Gastrocnemius medialis (tissue), 4 donors: ENCODE measurements at regions not wholly inside any gene's neighbourhood (a gene's known extent, or its start where the extent isn't known, plus 50 kb on each side); places are given as distances from the start of the nearest gene placed in this dataset.

Experiments used
- ATAC-seq, 2 donors: fragments of 150-250 bp; one replicate each; pipeline ENCODE4 v1.9.1; 2016
- DNase-seq, 2 donors: peaks; one replicate each; pipeline ENCODE4 v3.0.0-alpha.2; 2019
- H3K27ac ChIP-seq, 4 donors: fragments of 200-600 bp; sonication (generic); 1 replicate in 1 of 4; 2 replicates in 3 of 4; pipeline ENCODE4 v1.5.1; 2016 to 2018; ENCODE audit warnings: mild to moderate bottlenecking in 2 of 4, moderate library complexity in 1 of 4
- H3K27me3 ChIP-seq, 3 donors: fragments of 200-600 bp; sonication (generic) in 2 of 3; 1 replicate in 1 of 3; 2 replicates in 2 of 3; pipeline versions ENCODE4 v1.5.1 to v1.6.0; 2016 to 2019; ENCODE audit warnings: mild to moderate bottlenecking in 1 of 3, moderate library complexity in 1 of 3
- H3K36me3 ChIP-seq, 2 donors: fragments of 200-600 bp; sonication (generic) in 1 of 2; one replicate each; pipeline ENCODE4 v1.5.1; 2017 to 2018
- H3K4me1 ChIP-seq, 2 donors: fragments of 200-600 bp; sonication (generic) in 1 of 2; one replicate each; pipeline ENCODE4 v1.5.1; 2016 to 2017; ENCODE audit warnings: mild to moderate bottlenecking in 2 of 2
- H3K4me3 ChIP-seq, 4 donors: fragments of 200-600 bp; sonication (generic) in 3 of 4; 1 replicate in 1 of 4; 2 replicates in 3 of 4; pipeline ENCODE4 v1.5.1; 2016 to 2019; ENCODE audit warnings: mild to moderate bottlenecking in 2 of 4
- H3K9me3 ChIP-seq, 3 donors: fragments of 200-600 bp; sonication (generic) in 2 of 3; 1 replicate in 1 of 3; 2 replicates in 2 of 3; pipeline ENCODE4 v1.5.1; 2016 to 2019
- CTCF ChIP-seq, 5 experiments: fragments of 450-650 bp in 3 of 5; fragments of 200-600 bp in 2 of 5; sonication (generic) in 2 of 5; IDR thresholded peaks in 4 of 5; conservative IDR thresholded peaks in 1 of 5; 1 replicate in 4 of 5; 2 replicates in 1 of 5; pipeline ENCODE4 v1.5.1; 2016 to 2019; ENCODE audit warnings: antibody characterized with exemption in 5 of 5, mild to moderate bottlenecking in 3 of 5, moderate library complexity in 3 of 5
- POLR2A ChIP-seq, 2 donors: fragments of 450-650 bp; IDR thresholded peaks; one replicate each; pipeline ENCODE4 v1.6.1; 2017; ENCODE audit warnings: antibody characterized with exemption in 2 of 2, mild to moderate bottlenecking in 2 of 2, moderate library complexity in 2 of 2
- in situ Hi-C, 4 donors: fragments of 200-750 bp; cut with MboI; loops; one replicate each; pipeline versions ENCODE4 v1.15.0 to v1.8.0; 2017; ENCODE audit warnings: low sequenced_read_pairs in 4 of 4
- intact Hi-C: fragments of 100-400 bp; cut with DNase I; formaldehyde crosslinking; loops from one replicate; pipeline ENCODE4 v1.15.1; 2023; ENCODE audit warnings: low total_unique reads

- intact Hi-C loops (no loop called here), in situ Hi-C loops (no loop called here)
- H3K27me3 ChIP-seq: no peaks in the 10 kb centered on the region
- TF ChIP-seq CTCF (IDR thresholded peaks at IDR 0.05 in 4 of 5, conservative IDR thresholded peaks at IDR 0.05 in 1 of 5): no peak
- no peak for TF ChIP-seq POLR2A (IDR thresholded peaks at IDR 0.05)
- H3K27ac ChIP-seq: no peak overlapping the region
- H3K9me3 ChIP-seq: no peaks in the 10 kb centered on the region
- no peak for DNase-seq
- no peak overlapping the region for H3K4me3 ChIP-seq
- no peaks in the 10 kb centered on the region for H3K4me1 ChIP-seq
- ATAC-seq: no peak
- H3K36me3 ChIP-seq: no peaks in the 10 kb centered on the region
Measured at GRCh38 chr2:137812517-137812916, 151.8 kb upstream of the HNMT start.

GRCh38 chr2:137813176-137813575, 151.1 kb upstream of the HNMT start:
- H3K27ac ChIP-seq: no peak overlapping the region
- no peaks in the 10 kb centered on the region for H3K36me3 ChIP-seq
- H3K4me1 ChIP-seq: no peaks in the 10 kb centered on the region
- TF ChIP-seq CTCF (IDR thresholded peaks at IDR 0.05 in 4 of 5, conservative IDR thresholded peaks at IDR 0.05 in 1 of 5) (no peak), POLR2A (IDR thresholded peaks at IDR 0.05) (no peak)
- no peaks in the 10 kb centered on the region for H3K9me3 ChIP-seq
- in situ Hi-C loops: no loop called here
- ATAC-seq: no peak
- H3K27me3 ChIP-seq: no peaks in the 10 kb centered on the region
- intact Hi-C loops: no loop called here
- no peak for DNase-seq
- H3K4me3 ChIP-seq: no peak overlapping the region

- in situ Hi-C loops: no loop called here
- H3K9me3 ChIP-seq: no peaks in the 10 kb centered on the region
- DNase-seq: no peak
Measured at GRCh38 chr2:137817058-137817457, 147.2 kb upstream of the HNMT start.

GRCh38 chr2:137823196-137823595, 141.1 kb upstream of the HNMT start:
- in situ Hi-C loops: no loop called here
- no peak for DNase-seq
- intact Hi-C loops: no loop called here
- TF ChIP-seq POLR2A (IDR thresholded peaks at IDR 0.05): no peak
- no peak for TF ChIP-seq CTCF (IDR thresholded peaks at IDR 0.05 in 4 of 5, conservative IDR thresholded peaks at IDR 0.05 in 1 of 5)
- no peak overlapping the region for H3K27ac ChIP-seq
- H3K4me3 ChIP-seq: no peak overlapping the region
- H3K4me1 ChIP-seq: no peaks in the 10 kb centered on the region
- ATAC-seq: no peak
- H3K27me3 ChIP-seq: no peaks in the 10 kb centered on the region
- H3K9me3 ChIP-seq: no peaks in the 10 kb centered on the region
- no peaks in the 10 kb centered on the region for H3K36me3 ChIP-seq

More at GRCh38 chr2:137817058-137817457, 147.2 kb upstream of the HNMT start:
- no peak for TF ChIP-seq CTCF (IDR thresholded peaks at IDR 0.05 in 4 of 5, conservative IDR thresholded peaks at IDR 0.05 in 1 of 5)
- TF ChIP-seq POLR2A (IDR thresholded peaks at IDR 0.05): no peak
- Histone ChIP-seq H3K27ac (no peak overlapping the region), H3K4me3 (no peak overlapping the region), H3K36me3 (no peaks in the 10 kb centered on the region), H3K27me3 (no peaks in the 10 kb centered on the region), H3K4me1 (no peaks in the 10 kb centered on the region)
- ATAC-seq: no peak
- intact Hi-C loops: no loop called here

GRCh38 chr2:137824501-137824900, 139.8 kb upstream of the HNMT start:
- Histone ChIP-seq H3K27ac (no peak overlapping the region), H3K4me1 (no peaks in the 10 kb centered on the region), H3K4me3 (no peak overlapping the region), H3K9me3 (no peaks in the 10 kb centered on the region), H3K36me3 (no peaks in the 10 kb centered on the region), H3K27me3 (no peaks in the 10 kb centered on the region)
- no peak for DNase-seq
- TF ChIP-seq POLR2A (IDR thresholded peaks at IDR 0.05) (no peak), CTCF (IDR thresholded peaks at IDR 0.05 in 4 of 5, conservative IDR thresholded peaks at IDR 0.05 in 1 of 5) (no peak)
- intact Hi-C loops: no loop called here
- in situ Hi-C loops: no loop called here
- ATAC-seq: no peak
